Adrenal gland (tissue), 9 donors: ENCODE measurements at regions not wholly inside any gene's neighbourhood (a gene's known extent, or its start where the extent isn't known, plus 50 kb on each side); places are given as distances from the start of the nearest gene placed in this dataset.

Experiments used
- DNase-seq, 7 donors: peaks; one replicate each; pipeline ENCODE4 v3.0.0-alpha.2; 2019 to 2020
- H3K27ac ChIP-seq, 5 donors: fragments of 200-600 bp; sonication (generic) in 4 of 5; 1 replicate in 3 of 5; 2 replicates in 2 of 5; pipeline versions ENCODE4 v1.5.1 to v1.8.0; 2016 to 2020; ENCODE audit warnings: mild to moderate bottlenecking in 1 of 5
- H3K27me3 ChIP-seq: fragments of 200-600 bp; 2 replicates; pipeline ENCODE4 v1.8.0; 2021
- H3K36me3 ChIP-seq, 2 donors: fragments of 200-600 bp; replicated peaks in 1 of 2; 1 replicate in 1 of 2; 2 replicates in 1 of 2; pipeline versions ENCODE4 v1.5.1 to v1.8.0; 2018 to 2022
- H3K4me1 ChIP-seq, 2 donors: fragments of 200-600 bp; replicated peaks in 1 of 2; 1 replicate in 1 of 2; 2 replicates in 1 of 2; pipeline versions ENCODE4 v1.5.1 to v1.8.0; 2018 to 2021
- H3K4me3 ChIP-seq, 4 donors: fragments of 200-600 bp; sonication (generic) in 3 of 4; one replicate each; pipeline ENCODE4 v1.5.1; 2016 to 2018
- H3K9me3 ChIP-seq, 3 donors: fragments of 200-600 bp; sonication (generic) in 1 of 3; replicated peaks in 1 of 3; 1 replicate in 2 of 3; 2 replicates in 1 of 3; pipeline versions ENCODE4 v1.5.1 to v1.8.0; 2016 to 2021
- CTCF ChIP-seq, 6 experiments: fragments of 450-650 bp in 4 of 6; fragments of 200-600 bp in 2 of 6; sonication (generic) in 1 of 6; IDR thresholded peaks; 1 replicate in 5 of 6; 2 replicates in 1 of 6; pipeline versions ENCODE4 v1.5.1 to v1.8.0; 2016 to 2021; ENCODE audit warnings: antibody characterized with exemption in 6 of 6, mild to moderate bottlenecking in 2 of 6, moderate library complexity in 1 of 6
- POLR2A ChIP-seq, 2 donors: fragments of 450-650 bp; IDR thresholded peaks; one replicate each; pipeline ENCODE4 v1.6.1; 2017; ENCODE audit warnings: antibody characterized with exemption in 2 of 2, mild to moderate bottlenecking in 2 of 2, moderate library complexity in 1 of 2
- WGBS, 4 donors: extraction: QIAGEN DNeasy Blood & Tissue Kit in 2 of 4; methylation state at CpG; one replicate each; pipeline versions ENCODE4 v1.1.5 to v1.1.7; 2013 to 2017; 5-methylcytosine and 5-hydroxymethylcytosine counted together
- intact Hi-C, 2 donors: fragments of 100-400 bp; cut with DNase I; formaldehyde crosslinking; loops; one replicate each; pipeline versions ENCODE4 v1.14.1 to v1.15.0; 2022 to 2023
- donor health status: healthy with polysubstance abuse.
- donor health status: Bipolar disorder and iron deficiency.
- donor health status: DM: yes; HTN: yes; CAD: no.
- donor health status: DM: no; HTN: no; CAD: no.
- donor health status: DM: no; HTN: no; CAD: no.

- Histone ChIP-seq H3K36me3 (no peaks in the 10 kb centered on the region), H3K9me3 (no peaks in the 10 kb centered on the region), H3K27me3 (no peaks in the 10 kb centered on the region), H3K4me1 (no peaks in the 10 kb centered on the region), H3K27ac (no peak overlapping the region), H3K4me3 (no peak overlapping the region)
- no peak for DNase-seq
- intact Hi-C loops, result no loop called here
- TF ChIP-seq POLR2A (IDR thresholded peaks at IDR 0.05) (no peak), CTCF (IDR thresholded peaks at IDR 0.05) (no peak)
- WGBS, 4 donors, result 28 to 41% (median 29%) methylated on average over 4 of the region's 4 CpGs
Measured at GRCh38 chr20:12641619-12642018, 367.2 kb upstream of the SPTLC3 start.

GRCh38 chr20:12644461-12644860 is 364.3 kb upstream of the SPTLC3 start:
- no peak for DNase-seq
- no peak overlapping the region for H3K4me3 ChIP-seq
- no peaks in the 10 kb centered on the region for H3K36me3 ChIP-seq
- intact Hi-C loops, result no loop called here
- H3K9me3 ChIP-seq, result no peaks in the 10 kb centered on the region
- WGBS, 4 donors, result 70 to 78% (median 74%) methylated on average over 2 of the region's 2 CpGs
- H3K27me3 ChIP-seq, result no peaks in the 10 kb centered on the region
- H3K27ac ChIP-seq, result no peak overlapping the region
- no peak for TF ChIP-seq CTCF (IDR thresholded peaks at IDR 0.05)
- TF ChIP-seq POLR2A (IDR thresholded peaks at IDR 0.05), result no peak
- no peaks in the 10 kb centered on the region for H3K4me1 ChIP-seq

GRCh38 chr20:12649234-12649633 is 359.5 kb upstream of the SPTLC3 start:
- DNase-seq, result no peak
- no peaks in the 10 kb centered on the region for H3K36me3 ChIP-seq
- no peak for TF ChIP-seq POLR2A (IDR thresholded peaks at IDR 0.05)
- no peak for TF ChIP-seq CTCF (IDR thresholded peaks at IDR 0.05)
- intact Hi-C loops, result no loop called here
- no peak overlapping the region for H3K4me3 ChIP-seq
- H3K9me3 ChIP-seq, result no peaks in the 10 kb centered on the region
- no peak overlapping the region for H3K27ac ChIP-seq
- H3K4me1 ChIP-seq, result no peaks in the 10 kb centered on the region
- WGBS, 4 donors, result 58 to 69% (median 66%) methylated on average over 2 of the region's 2 CpGs
- no peaks in the 10 kb centered on the region for H3K27me3 ChIP-seq

GRCh38 chr20:12653642-12654041 is 355.1 kb upstream of the SPTLC3 start:
- H3K4me3 ChIP-seq, result no peak overlapping the region
- intact Hi-C loops, result no loop called here
- no peak overlapping the region for H3K27ac ChIP-seq
- no peaks in the 10 kb centered on the region for H3K36me3 ChIP-seq
- H3K9me3 ChIP-seq, result no peaks in the 10 kb centered on the region
- H3K4me1 ChIP-seq, result no peaks in the 10 kb centered on the region
- TF ChIP-seq POLR2A (IDR thresholded peaks at IDR 0.05) (no peak), CTCF (IDR thresholded peaks at IDR 0.05) (no peak)
- H3K27me3 ChIP-seq, result no peaks in the 10 kb centered on the region
- no peak for DNase-seq
